Suprapubic skin (tissue), 4 donors: ENCODE measurements at regions not wholly inside any gene's neighbourhood (a gene's known extent, or its start where the extent isn't known, plus 50 kb on each side); places are given as distances from the start of the nearest gene placed in this dataset.

Experiments
- CTCF ChIP-seq, 2 donors: fragments of 200-600 bp in 1 of 2; fragments of 450-650 bp in 1 of 2; sonication (generic) in 1 of 2; IDR thresholded peaks; one replicate each; pipeline ENCODE4 v1.5.1; 2016 to 2019; ENCODE audit warnings: antibody characterized with exemption in 2 of 2, mild to moderate bottlenecking in 1 of 2, moderate library complexity in 1 of 2
- EP300 ChIP-seq: sonication (generic); formaldehyde crosslinking; IDR thresholded peaks from one replicate; pipeline ENCODE4 v1.6.1; 2017; ENCODE audit warnings: antibody characterized with exemption
- POLR2A ChIP-seq, 2 donors: fragments of 450-650 bp; IDR thresholded peaks; one replicate each; pipeline ENCODE4 v1.6.1; 2017; ENCODE audit warnings: antibody characterized with exemption in 2 of 2, mild to moderate bottlenecking in 2 of 2, moderate library complexity in 2 of 2
- POLR2AphosphoS5 ChIP-seq, 3 donors: sonication (generic); formaldehyde crosslinking; IDR thresholded peaks; one replicate each; pipeline ENCODE4 v1.6.1; 2017; ENCODE audit warnings: antibody characterized with exemption in 3 of 3

GRCh38 chr1:228913626-228914414, 178.5 kb downstream of the RHOU start:
- TF ChIP-seq EP300 = no peak
- TF ChIP-seq CTCF (IDR thresholded peaks at IDR 0.05) = no peak
- no peak for TF ChIP-seq POLR2A (IDR thresholded peaks at IDR 0.05)
- no peak for TF ChIP-seq POLR2AphosphoS5 (IDR thresholded peaks at IDR 0.05)
